ENCODE measurements at regions not wholly inside any gene's neighbourhood (a gene's known extent, or its start where the extent isn't known, plus 50 kb on each side); places are given as distances from the start of the nearest gene placed in this dataset.
"Not testable (repeated sequence)": the region's sequence is repeated elsewhere in the genome, so short reads cannot be mapped to it uniquely, and the experiment has no call there.

- peaks cover 6% of the 10 kb centered on the region for H3K9me3 Mint-ChIP-seq
- DNase-seq (ENCODE audit: low spot score): no peak
- no peaks in the 10 kb centered on the region for H3K36me3 Mint-ChIP-seq (ENCODE audit: low read depth)
- intact Hi-C loops (cut with micrococcal nuclease): no loop called here
- no peaks in the 10 kb centered on the region for H3K4me1 Mint-ChIP-seq (ENCODE audit: low read depth)
- no peak overlapping the region for H3K4me3 Mint-ChIP-seq
- H3K27ac Mint-ChIP-seq: no peak overlapping the region
- peaks cover 4% of the 10 kb centered on the region for H3K27me3 Mint-ChIP-seq (ENCODE audit: insufficient read depth)
Observed at GRCh38 chr11:13143486-13144297, 133.9 kb upstream of the BMAL1 start.

- intact Hi-C loops (cut with micrococcal nuclease): no loop called here
- no peak overlapping the region for H3K4me3 Mint-ChIP-seq
- no peak overlapping the region for H3K27ac Mint-ChIP-seq
- H3K36me3 Mint-ChIP-seq (ENCODE audit: low read depth): no peaks in the 10 kb centered on the region
- peaks cover 4% of the 10 kb centered on the region for H3K27me3 Mint-ChIP-seq (ENCODE audit: insufficient read depth)
- no peaks in the 10 kb centered on the region for H3K4me1 Mint-ChIP-seq (ENCODE audit: low read depth)
- no peak for DNase-seq (ENCODE audit: low spot score)
- no peaks in the 10 kb centered on the region for H3K9me3 Mint-ChIP-seq
Observed at GRCh38 chr11:13145461-13145860, 132.1 kb upstream of the BMAL1 start.

- Mint-ChIP-seq H3K27ac (no peak overlapping the region), H3K27me3 (ENCODE audit: insufficient read depth) (peaks cover 7% of the 10 kb centered on the region), H3K36me3 (ENCODE audit: low read depth) (no peaks in the 10 kb centered on the region), H3K4me1 (ENCODE audit: low read depth) (no peaks in the 10 kb centered on the region), H3K4me3 (no peak overlapping the region), H3K9me3 (peaks cover 5% of the 10 kb centered on the region)
- DNase-seq (ENCODE audit: low spot score): no peak
- intact Hi-C loops (cut with micrococcal nuclease): no loop called here
Observed at GRCh38 chr11:13149991-13150390, 127.6 kb upstream of the BMAL1 start.

- Mint-ChIP-seq H3K27ac (no peak overlapping the region), H3K27me3 (ENCODE audit: insufficient read depth) (peaks cover 5% of the 10 kb centered on the region), H3K36me3 (ENCODE audit: low read depth) (no peaks in the 10 kb centered on the region), H3K4me1 (ENCODE audit: low read depth) (no peaks in the 10 kb centered on the region), H3K4me3 (no peak overlapping the region), H3K9me3 (peaks cover 9% of the 10 kb centered on the region)
- no peak for DNase-seq (ENCODE audit: low spot score)
- intact Hi-C loops (cut with micrococcal nuclease): no loop called here
Observed at GRCh38 chr11:13150487-13150886, 127.1 kb upstream of the BMAL1 start.

- H3K27ac Mint-ChIP-seq: no peak overlapping the region
- H3K27me3 Mint-ChIP-seq (ENCODE audit: insufficient read depth): peaks cover 3% of the 10 kb centered on the region
- H3K4me3 Mint-ChIP-seq: no peak overlapping the region
- intact Hi-C loops (cut with micrococcal nuclease): no loop called here
- no peaks in the 10 kb centered on the region for H3K36me3 Mint-ChIP-seq (ENCODE audit: low read depth)
- no peak for DNase-seq (ENCODE audit: low spot score)
- peaks cover 9% of the 10 kb centered on the region for H3K4me1 Mint-ChIP-seq (ENCODE audit: low read depth)
- H3K9me3 Mint-ChIP-seq: peaks cover 24% of the 10 kb centered on the region
Observed at GRCh38 chr11:13152264-13152663, 125.3 kb upstream of the BMAL1 start.

GRCh38 chr11:13152736-13153541 is 124.7 kb upstream of the BMAL1 start:
- intact Hi-C loops (cut with micrococcal nuclease): no loop called here
- no peak for DNase-seq (ENCODE audit: low spot score)
- no peak overlapping the region for H3K4me3 Mint-ChIP-seq
- H3K36me3 Mint-ChIP-seq (ENCODE audit: low read depth): no peaks in the 10 kb centered on the region
- H3K4me1 Mint-ChIP-seq (ENCODE audit: low read depth): peaks cover 9% of the 10 kb centered on the region
- H3K9me3 Mint-ChIP-seq: peaks cover 31% of the 10 kb centered on the region
- peaks cover 3% of the 10 kb centered on the region for H3K27me3 Mint-ChIP-seq (ENCODE audit: insufficient read depth)
- no peak overlapping the region for H3K27ac Mint-ChIP-seq

GRCh38 chr11:13154374-13154773 is 123.2 kb upstream of the BMAL1 start:
- intact Hi-C loops (cut with micrococcal nuclease); H3K27ac Mint-ChIP-seq; H3K36me3 Mint-ChIP-seq (ENCODE audit: low read depth); H3K27me3 Mint-ChIP-seq (ENCODE audit: insufficient read depth); H3K4me1 Mint-ChIP-seq (ENCODE audit: low read depth); H3K4me3 Mint-ChIP-seq; DNase-seq (ENCODE audit: low spot score): not testable (repeated sequence)
- peaks cover 35% of the 10 kb centered on the region for H3K9me3 Mint-ChIP-seq

- no peak overlapping the region for H3K4me3 Mint-ChIP-seq
- no peaks in the 10 kb centered on the region for H3K36me3 Mint-ChIP-seq (ENCODE audit: low read depth)
- no peaks in the 10 kb centered on the region for H3K27me3 Mint-ChIP-seq (ENCODE audit: insufficient read depth)
- peaks cover 9% of the 10 kb centered on the region for H3K4me1 Mint-ChIP-seq (ENCODE audit: low read depth)
- intact Hi-C loops (cut with micrococcal nuclease): no loop called here
- H3K9me3 Mint-ChIP-seq: peaks cover 28% of the 10 kb centered on the region
- H3K27ac Mint-ChIP-seq: no peak overlapping the region
- DNase-seq (ENCODE audit: low spot score): no peak
Observed at GRCh38 chr11:13160346-13160745, 117.2 kb upstream of the BMAL1 start.

GRCh38 chr11:13160806-13161205 is 116.8 kb upstream of the BMAL1 start:
- H3K4me3 Mint-ChIP-seq: no peak overlapping the region
- intact Hi-C loops (cut with micrococcal nuclease): no loop called here
- no peaks in the 10 kb centered on the region for H3K36me3 Mint-ChIP-seq (ENCODE audit: low read depth)
- H3K27me3 Mint-ChIP-seq (ENCODE audit: insufficient read depth): peaks cover 1% of the 10 kb centered on the region
- no peak overlapping the region for H3K27ac Mint-ChIP-seq
- peaks cover 23% of the 10 kb centered on the region for H3K9me3 Mint-ChIP-seq
- peaks cover 9% of the 10 kb centered on the region for H3K4me1 Mint-ChIP-seq (ENCODE audit: low read depth)
- no peak for DNase-seq (ENCODE audit: low spot score)

- Mint-ChIP-seq H3K36me3 (ENCODE audit: low read depth) (no peaks in the 10 kb centered on the region), H3K4me3 (no peak overlapping the region), H3K4me1 (ENCODE audit: low read depth) (no peaks in the 10 kb centered on the region), H3K9me3 (peaks cover 2% of the 10 kb centered on the region), H3K27ac (no peak overlapping the region), H3K27me3 (ENCODE audit: insufficient read depth) (peaks cover 5% of the 10 kb centered on the region)
- no peak for DNase-seq (ENCODE audit: low spot score)
- intact Hi-C loops (cut with micrococcal nuclease): no loop called here
Observed at GRCh38 chr11:13163158-13163557, 114.4 kb upstream of the BMAL1 start.

- H3K27me3 Mint-ChIP-seq (ENCODE audit: insufficient read depth): peaks cover 9% of the 10 kb centered on the region
- no peak for DNase-seq (ENCODE audit: low spot score)
- no peaks in the 10 kb centered on the region for H3K9me3 Mint-ChIP-seq
- no peaks in the 10 kb centered on the region for H3K4me1 Mint-ChIP-seq (ENCODE audit: low read depth)
- no peaks in the 10 kb centered on the region for H3K36me3 Mint-ChIP-seq (ENCODE audit: low read depth)
- no peak overlapping the region for H3K4me3 Mint-ChIP-seq
- H3K27ac Mint-ChIP-seq: no peak overlapping the region
- intact Hi-C loops (cut with micrococcal nuclease): no loop called here
Observed at GRCh38 chr11:13166036-13166435, 111.6 kb upstream of the BMAL1 start.

GRCh38 chr11:13168271-13168670 is 109.3 kb upstream of the BMAL1 start:
- H3K9me3 Mint-ChIP-seq: no peaks in the 10 kb centered on the region
- no peak for DNase-seq (ENCODE audit: low spot score)
- intact Hi-C loops (cut with micrococcal nuclease): no loop called here
- no peaks in the 10 kb centered on the region for H3K4me1 Mint-ChIP-seq (ENCODE audit: low read depth)
- no peaks in the 10 kb centered on the region for H3K36me3 Mint-ChIP-seq (ENCODE audit: low read depth)
- no peak overlapping the region for H3K4me3 Mint-ChIP-seq
- peaks cover 15% of the 10 kb centered on the region for H3K27me3 Mint-ChIP-seq (ENCODE audit: insufficient read depth)
- no peak overlapping the region for H3K27ac Mint-ChIP-seq

- H3K27ac Mint-ChIP-seq: no peak overlapping the region
Observed at GRCh38 chr11:13169709-13170108, 107.9 kb upstream of the BMAL1 start.

More at GRCh38 chr11:13169709-13170108, 107.9 kb upstream of the BMAL1 start:
- no peak overlapping the region for H3K4me3 Mint-ChIP-seq
- DNase-seq (ENCODE audit: low spot score): no peak
- no peaks in the 10 kb centered on the region for H3K36me3 Mint-ChIP-seq (ENCODE audit: low read depth)
- H3K9me3 Mint-ChIP-seq: no peaks in the 10 kb centered on the region
- intact Hi-C loops (cut with micrococcal nuclease): no loop called here
- peaks cover 18% of the 10 kb centered on the region for H3K27me3 Mint-ChIP-seq (ENCODE audit: insufficient read depth)
- no peaks in the 10 kb centered on the region for H3K4me1 Mint-ChIP-seq (ENCODE audit: low read depth)
